Gastroesophageal sphincter (tissue), 3 donors: ENCODE measurements at regions not wholly inside any gene's neighbourhood (a gene's known extent, or its start where the extent isn't known, plus 50 kb on each side); places are given as distances from the start of the nearest gene placed in this dataset.

ENCODE experiments used
- POLR2A ChIP-seq, 2 donors: fragments of 450-650 bp; IDR thresholded peaks; one replicate each; pipeline ENCODE4 v1.6.1; 2017; ENCODE audit warnings: antibody characterized with exemption in 2 of 2, mild to moderate bottlenecking in 2 of 2, moderate library complexity in 1 of 2
- TF ChIP-seq, protein P1 (sequence below), 4 experiments: fragments of 200-600 bp in 2 of 4; fragments of 450-650 bp in 2 of 4; sonication (generic) in 1 of 4; IDR thresholded peaks; one replicate each; pipeline ENCODE4 v1.5.1; 2017 to 2019; ENCODE audit warnings: antibody characterized with exemption in 4 of 4, mild to moderate bottlenecking in 2 of 4, moderate library complexity in 2 of 4

GRCh38 chr12:59381106-59381505 lies 214.7 kb upstream of the SLC16A7 start:
- TF ChIP-seq, protein P1, sequence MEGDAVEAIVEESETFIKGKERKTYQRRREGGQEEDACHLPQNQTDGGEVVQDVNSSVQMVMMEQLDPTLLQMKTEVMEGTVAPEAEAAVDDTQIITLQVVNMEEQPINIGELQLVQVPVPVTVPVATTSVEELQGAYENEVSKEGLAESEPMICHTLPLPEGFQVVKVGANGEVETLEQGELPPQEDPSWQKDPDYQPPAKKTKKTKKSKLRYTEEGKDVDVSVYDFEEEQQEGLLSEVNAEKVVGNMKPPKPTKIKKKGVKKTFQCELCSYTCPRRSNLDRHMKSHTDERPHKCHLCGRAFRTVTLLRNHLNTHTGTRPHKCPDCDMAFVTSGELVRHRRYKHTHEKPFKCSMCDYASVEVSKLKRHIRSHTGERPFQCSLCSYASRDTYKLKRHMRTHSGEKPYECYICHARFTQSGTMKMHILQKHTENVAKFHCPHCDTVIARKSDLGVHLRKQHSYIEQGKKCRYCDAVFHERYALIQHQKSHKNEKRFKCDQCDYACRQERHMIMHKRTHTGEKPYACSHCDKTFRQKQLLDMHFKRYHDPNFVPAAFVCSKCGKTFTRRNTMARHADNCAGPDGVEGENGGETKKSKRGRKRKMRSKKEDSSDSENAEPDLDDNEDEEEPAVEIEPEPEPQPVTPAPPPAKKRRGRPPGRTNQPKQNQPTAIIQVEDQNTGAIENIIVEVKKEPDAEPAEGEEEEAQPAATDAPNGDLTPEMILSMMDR (IDR thresholded peaks at IDR 0.05): no peak
- no peak for TF ChIP-seq POLR2A (IDR thresholded peaks at IDR 0.05)
